C4-2B (cell line): ENCODE measurements at regions not wholly inside any gene's neighbourhood (a gene's known extent, or its start where the extent isn't known, plus 50 kb on each side); places are given as distances from the start of the nearest gene placed in this dataset.
"Not testable (repeated sequence)": the region's sequence is repeated elsewhere in the genome, so short reads cannot be mapped to it uniquely, and the experiment has no call there.

Source experiments
- ZFX ChIP-seq: fragments of 450-650 bp; IDR thresholded peaks from 2 replicates; pipeline ENCODE4 v1.6.1; 2017
- TF ChIP-seq, protein P1 (sequence below): fragments of 450-650 bp; conservative IDR thresholded peaks from 2 replicates; pipeline ENCODE4 v1.5.1; 2017; ENCODE audit warnings: mild to moderate bottlenecking

DNA sequence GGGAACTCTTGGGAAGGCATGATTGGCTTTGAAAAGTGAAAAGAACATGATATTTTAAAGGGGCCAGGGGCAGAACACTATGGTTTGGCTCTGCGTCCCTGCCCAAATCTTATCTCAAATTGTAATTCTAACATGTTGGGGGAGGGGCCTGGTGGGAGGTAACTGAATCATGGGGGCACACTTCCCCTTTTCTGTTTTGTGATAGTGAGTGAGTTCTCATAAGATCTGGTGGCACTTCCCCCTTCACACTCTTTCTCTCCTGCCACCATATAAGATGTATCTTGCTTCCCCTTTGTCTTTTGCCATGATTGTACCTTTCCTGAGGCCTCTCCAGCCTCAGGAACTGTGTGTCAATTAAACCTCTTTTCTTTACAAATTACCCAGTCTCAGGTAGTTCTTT is 561.4 kb downstream of the PRIM2 start:
- TF ChIP-seq, protein P1, sequence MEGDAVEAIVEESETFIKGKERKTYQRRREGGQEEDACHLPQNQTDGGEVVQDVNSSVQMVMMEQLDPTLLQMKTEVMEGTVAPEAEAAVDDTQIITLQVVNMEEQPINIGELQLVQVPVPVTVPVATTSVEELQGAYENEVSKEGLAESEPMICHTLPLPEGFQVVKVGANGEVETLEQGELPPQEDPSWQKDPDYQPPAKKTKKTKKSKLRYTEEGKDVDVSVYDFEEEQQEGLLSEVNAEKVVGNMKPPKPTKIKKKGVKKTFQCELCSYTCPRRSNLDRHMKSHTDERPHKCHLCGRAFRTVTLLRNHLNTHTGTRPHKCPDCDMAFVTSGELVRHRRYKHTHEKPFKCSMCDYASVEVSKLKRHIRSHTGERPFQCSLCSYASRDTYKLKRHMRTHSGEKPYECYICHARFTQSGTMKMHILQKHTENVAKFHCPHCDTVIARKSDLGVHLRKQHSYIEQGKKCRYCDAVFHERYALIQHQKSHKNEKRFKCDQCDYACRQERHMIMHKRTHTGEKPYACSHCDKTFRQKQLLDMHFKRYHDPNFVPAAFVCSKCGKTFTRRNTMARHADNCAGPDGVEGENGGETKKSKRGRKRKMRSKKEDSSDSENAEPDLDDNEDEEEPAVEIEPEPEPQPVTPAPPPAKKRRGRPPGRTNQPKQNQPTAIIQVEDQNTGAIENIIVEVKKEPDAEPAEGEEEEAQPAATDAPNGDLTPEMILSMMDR, result not testable (repeated sequence)
- not testable (repeated sequence) for TF ChIP-seq ZFX
